Endothelial cell of umbilical vein (primary cell): ENCODE measurements at regions not wholly inside any gene's neighbourhood (a gene's known extent, or its start where the extent isn't known, plus 50 kb on each side); places are given as distances from the start of the nearest gene placed in this dataset.

Experiments
- BruUV-seq: library from RNA; stranded (reverse); fragments of 400-500 nt; replicated peaks from 2 replicates; lab custom pipeline; 2021; lab: Mats Ljungman, UMichigan
- CTCF ChIA-PET: fragments of 300-600, 350-600 bp; sonication (Branson Sonifier 250); formaldehyde crosslinking; loops from one replicate; lab custom pipeline; 2021; ENCODE audit warnings: antibody characterized with exemption, inconsistent platforms; lab: Charles Lee
- POLR2A ChIA-PET: fragments of 300-600, 350-600 bp; sonication (Branson Sonifier 250); formaldehyde crosslinking; loops from one replicate; lab custom pipeline; 2021; ENCODE audit warnings: antibody characterized with exemption, inconsistent platforms; lab: Charles Lee
- DNase-seq: peaks from one replicate; pipeline ENCODE4 v3.0.0-alpha.2; 2011; ENCODE audit warnings: low read depth, low spot score
- FAIRE-seq: peaks from 2 replicates; lab custom pipeline; 2011; peaks lifted over from hg19 to GRCh38; lab: Jason Lieb, UNC
- H2AFZ ChIP-seq: 2 replicates; pipeline ENCODE4 v1.6.0; 2012; ENCODE audit warnings: low read depth, low read length, control low read depth, inconsistent platforms
- H3K27ac ChIP-seq: 2 replicates; pipeline ENCODE4 v1.5.1; 2011; ENCODE audit warnings: low read depth, mild to moderate bottlenecking, control low read depth, low read length, moderate library complexity; ENCODE audit not compliant: insufficient read depth
- H3K27me3 ChIP-seq, 2 experiments: 2 replicates each; pipeline versions ENCODE4 v1.6.0 to v1.6.1; 2011; ENCODE audit warnings: low read length in 2 of 2, mixed read lengths in 1 of 2; ENCODE audit not compliant: control insufficient read depth in 2 of 2, insufficient read depth in 2 of 2
- H3K36me3 ChIP-seq, 2 experiments: 2 replicates in 1 of 2; 3 replicates in 1 of 2; pipeline ENCODE4 v1.5.1; 2011; ENCODE audit warnings: low read length in 2 of 2, mild to moderate bottlenecking in 1 of 2, moderate library complexity in 1 of 2; ENCODE audit not compliant: control insufficient read depth in 2 of 2, insufficient read depth in 2 of 2; ENCODE audit errors: extremely low read depth in 1 of 2
- H3K4me1 ChIP-seq: 3 replicates; pipeline ENCODE4 v1.5.1; 2011; ENCODE audit warnings: mild to moderate bottlenecking, low read length; ENCODE audit not compliant: control insufficient read depth, insufficient read depth; ENCODE audit errors: extremely low read depth
- H3K4me2 ChIP-seq: 2 replicates; pipeline ENCODE4 v1.6.1; 2011; ENCODE audit warnings: low read length, control low read depth, mixed read lengths; ENCODE audit not compliant: insufficient read depth
- H3K4me3 ChIP-seq, 3 experiments: fragments of 200-600 bp in 1 of 3; sonication (generic), shearing (Covaris generic) in 1 of 3; replicated peaks in 1 of 3; 2 replicates each; pipeline ENCODE4 v1.5.1; 2011 to 2016; ENCODE audit warnings: control low read depth in 3 of 3, low read length in 3 of 3, mild to moderate bottlenecking in 2 of 3, inconsistent platforms in 1 of 3, low read depth in 1 of 3, moderate library complexity in 1 of 3; ENCODE audit not compliant: insufficient read depth in 1 of 3
- H3K79me2 ChIP-seq: 2 replicates; pipeline ENCODE4 v1.6.0; 2012; ENCODE audit warnings: low read length, inconsistent platforms; ENCODE audit not compliant: control insufficient read depth, insufficient read depth
- H3K9ac ChIP-seq: replicated peaks from 2 replicates; pipeline ENCODE3; 2011; ENCODE audit warnings: low read length, control low read depth; ENCODE audit not compliant: insufficient read depth; ENCODE audit errors: extremely low read depth
- H3K9me1 ChIP-seq: replicated peaks from 3 replicates; pipeline ENCODE4 v1.6.0; 2011; ENCODE audit warnings: mild to moderate bottlenecking, low read length; ENCODE audit not compliant: control insufficient read depth, insufficient read depth; ENCODE audit errors: extremely low read depth
- H3K9me3 ChIP-seq: replicated peaks from 2 replicates; pipeline ENCODE4 v1.5.1; 2012; ENCODE audit warnings: low read length, inconsistent platforms; ENCODE audit not compliant: control insufficient read depth, insufficient read depth
- H4K20me1 ChIP-seq: replicated peaks from 2 replicates; pipeline ENCODE3; 2011; ENCODE audit warnings: mild to moderate bottlenecking, low read length; ENCODE audit not compliant: control insufficient read depth, insufficient read depth; ENCODE audit errors: extremely low read depth
- EZH2 ChIP-seq: IDR thresholded peaks from 2 replicates; pipeline ENCODE4 v1.6.1; 2012; ENCODE audit warnings: borderline replicate concordance, low read depth, mild to moderate bottlenecking, moderate library complexity, low read length, inconsistent platforms; ENCODE audit not compliant: severe bottlenecking
- FOS ChIP-seq: IDR thresholded peaks from 2 replicates; pipeline ENCODE4 v1.6.1; 2011; ENCODE audit warnings: mild to moderate bottlenecking, low read length, moderate library complexity, borderline replicate concordance; ENCODE audit not compliant: insufficient read depth
- GATA2 ChIP-seq: IDR thresholded peaks from 2 replicates; pipeline ENCODE4 v1.7.0; 2011; ENCODE audit warnings: low read depth, mild to moderate bottlenecking, moderate library complexity, mixed read lengths, low read length; ENCODE audit not compliant: insufficient read length, insufficient read depth
- JUN ChIP-seq: IDR thresholded peaks from 2 replicates; pipeline ENCODE4 v1.6.1; 2011; ENCODE audit warnings: borderline replicate concordance, low read depth; ENCODE audit not compliant: insufficient read length, insufficient read depth
- MAX ChIP-seq: IDR thresholded peaks from 2 replicates; pipeline ENCODE4 v1.6.1; 2011; ENCODE audit not compliant: insufficient read depth, insufficient read length
- MYC ChIP-seq: IDR thresholded peaks from one replicate; pipeline ENCODE4 v1.6.1; 2011; ENCODE audit warnings: mild to moderate bottlenecking, low read depth, low read length
- POLR2A ChIP-seq: IDR thresholded peaks from 2 replicates; pipeline ENCODE4 v1.6.1; 2012; ENCODE audit warnings: low read depth, mild to moderate bottlenecking, control low read depth, low read length
- POLR2AphosphoS5 ChIP-seq: IDR thresholded peaks from 2 replicates; pipeline ENCODE4 v1.6.1; 2012; ENCODE audit warnings: low read depth, mild to moderate bottlenecking, control low read depth, low read length, moderate library complexity; ENCODE audit not compliant: insufficient read depth
- dilution Hi-C: fragments of 300-500 bp; cut with MboI; formaldehyde crosslinking; loops from one replicate; pipeline ENCODE4 v1.15.0; 2019; ENCODE audit warnings: low sequenced_read_pairs; ENCODE audit not compliant: extremely low pct_ligation_motif_present
- intact Hi-C: fragments of 100-400 bp; cut with micrococcal nuclease; formaldehyde crosslinking; loops from one replicate; pipeline ENCODE4 v1.10.0; 2022
- TF ChIP-seq, protein P1 (sequence below), 2 donors: IDR thresholded peaks; 1 replicate in 1 of 2; 2 replicates in 1 of 2; pipeline ENCODE4 v1.5.1; 2011; ENCODE audit warnings: low read length in 2 of 2, mild to moderate bottlenecking in 2 of 2, moderate library complexity in 2 of 2, control low read depth in 1 of 2, inconsistent platforms in 1 of 2, low read depth in 1 of 2; ENCODE audit not compliant: insufficient read depth in 1 of 2; ENCODE audit errors: extremely low read depth in 1 of 2

DNA sequence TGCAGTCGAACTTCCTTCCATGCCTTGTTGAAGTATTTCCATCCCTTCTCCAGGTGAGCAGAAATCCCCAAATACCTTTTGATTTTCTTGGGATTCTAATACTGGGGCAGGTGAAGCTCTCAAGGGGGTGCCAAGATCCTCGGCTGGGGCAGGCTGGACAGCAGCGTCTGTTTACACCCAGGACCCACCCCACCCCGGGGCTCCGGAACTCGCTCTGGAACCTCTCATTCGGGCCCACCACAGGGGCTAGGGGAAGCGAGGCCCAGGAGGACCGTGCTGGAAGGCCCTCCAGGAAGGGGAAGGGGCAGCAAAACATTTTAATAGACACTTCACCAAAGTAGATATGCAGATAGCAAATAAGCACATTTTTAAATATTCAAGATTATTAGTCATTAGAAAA is 161.9 kb upstream of the GORAB start:
- DNase-seq: no peak
- Histone ChIP-seq H3K36me3 (no peaks in the 10 kb centered on the region), H3K27ac (no peak overlapping the region), H4K20me1 (no peaks in the 10 kb centered on the region), H3K4me2 (no peak overlapping the region), H3K4me1 (no peaks in the 10 kb centered on the region), H3K79me2 (no peaks in the 10 kb centered on the region), H3K27me3 (no peaks in the 10 kb centered on the region), H3K9ac (no peak overlapping the region), H3K4me3 (no peak overlapping the region), H3K9me1 (no peaks in the 10 kb centered on the region), H3K9me3 (no peaks in the 10 kb centered on the region), H2AFZ (no peak overlapping the region)
- FAIRE-seq: no peak
- CTCF ChIA-PET: no interaction called here
- intact Hi-C loops (no loop called here), dilution Hi-C loops (no loop called here)
- BruUV-seq: no TSS peak
- POLR2A ChIA-PET: no interaction called here
- TF ChIP-seq JUN: no peak
- TF ChIP-seq, protein P1, sequence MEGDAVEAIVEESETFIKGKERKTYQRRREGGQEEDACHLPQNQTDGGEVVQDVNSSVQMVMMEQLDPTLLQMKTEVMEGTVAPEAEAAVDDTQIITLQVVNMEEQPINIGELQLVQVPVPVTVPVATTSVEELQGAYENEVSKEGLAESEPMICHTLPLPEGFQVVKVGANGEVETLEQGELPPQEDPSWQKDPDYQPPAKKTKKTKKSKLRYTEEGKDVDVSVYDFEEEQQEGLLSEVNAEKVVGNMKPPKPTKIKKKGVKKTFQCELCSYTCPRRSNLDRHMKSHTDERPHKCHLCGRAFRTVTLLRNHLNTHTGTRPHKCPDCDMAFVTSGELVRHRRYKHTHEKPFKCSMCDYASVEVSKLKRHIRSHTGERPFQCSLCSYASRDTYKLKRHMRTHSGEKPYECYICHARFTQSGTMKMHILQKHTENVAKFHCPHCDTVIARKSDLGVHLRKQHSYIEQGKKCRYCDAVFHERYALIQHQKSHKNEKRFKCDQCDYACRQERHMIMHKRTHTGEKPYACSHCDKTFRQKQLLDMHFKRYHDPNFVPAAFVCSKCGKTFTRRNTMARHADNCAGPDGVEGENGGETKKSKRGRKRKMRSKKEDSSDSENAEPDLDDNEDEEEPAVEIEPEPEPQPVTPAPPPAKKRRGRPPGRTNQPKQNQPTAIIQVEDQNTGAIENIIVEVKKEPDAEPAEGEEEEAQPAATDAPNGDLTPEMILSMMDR (IDR thresholded peaks at IDR 0.05; ENCODE audit: extremely low read depth in 1 of 2, insufficient read depth in 1 of 2, low read depth in 1 of 2, low read length in 2 of 2): no peak
- TF ChIP-seq POLR2AphosphoS5: no peak
- no peak for TF ChIP-seq MYC
- no peak for TF ChIP-seq POLR2A
- TF ChIP-seq MAX: no peak
- no peak for TF ChIP-seq GATA2
- TF ChIP-seq FOS: no peak
- no peak for TF ChIP-seq EZH2
